ENCODE measurements at regions not wholly inside any gene's neighbourhood (a gene's known extent, or its start where the extent isn't known, plus 50 kb on each side); places are given as distances from the start of the nearest gene placed in this dataset.

GRCh38 chr3:102699104-102699818 lies 264.4 kb downstream of the ZPLD1 start:
- Histone ChIP-seq H3K27ac (no peak overlapping the region), H3K4me3 (no peak overlapping the region), H3K4me1 (no peaks in the 10 kb centered on the region), H3K36me3 (no peaks in the 10 kb centered on the region), H3K27me3 (no peaks in the 10 kb centered on the region), H3K9me3 (no peaks in the 10 kb centered on the region)
- intact Hi-C loops (cut with DNase I) = no loop called here
- no peak for ATAC-seq
- TF ChIP-seq, protein P1, sequence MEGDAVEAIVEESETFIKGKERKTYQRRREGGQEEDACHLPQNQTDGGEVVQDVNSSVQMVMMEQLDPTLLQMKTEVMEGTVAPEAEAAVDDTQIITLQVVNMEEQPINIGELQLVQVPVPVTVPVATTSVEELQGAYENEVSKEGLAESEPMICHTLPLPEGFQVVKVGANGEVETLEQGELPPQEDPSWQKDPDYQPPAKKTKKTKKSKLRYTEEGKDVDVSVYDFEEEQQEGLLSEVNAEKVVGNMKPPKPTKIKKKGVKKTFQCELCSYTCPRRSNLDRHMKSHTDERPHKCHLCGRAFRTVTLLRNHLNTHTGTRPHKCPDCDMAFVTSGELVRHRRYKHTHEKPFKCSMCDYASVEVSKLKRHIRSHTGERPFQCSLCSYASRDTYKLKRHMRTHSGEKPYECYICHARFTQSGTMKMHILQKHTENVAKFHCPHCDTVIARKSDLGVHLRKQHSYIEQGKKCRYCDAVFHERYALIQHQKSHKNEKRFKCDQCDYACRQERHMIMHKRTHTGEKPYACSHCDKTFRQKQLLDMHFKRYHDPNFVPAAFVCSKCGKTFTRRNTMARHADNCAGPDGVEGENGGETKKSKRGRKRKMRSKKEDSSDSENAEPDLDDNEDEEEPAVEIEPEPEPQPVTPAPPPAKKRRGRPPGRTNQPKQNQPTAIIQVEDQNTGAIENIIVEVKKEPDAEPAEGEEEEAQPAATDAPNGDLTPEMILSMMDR (IDR thresholded peaks at IDR 0.05) = no peak
- no peak for DNase-seq

DNA sequence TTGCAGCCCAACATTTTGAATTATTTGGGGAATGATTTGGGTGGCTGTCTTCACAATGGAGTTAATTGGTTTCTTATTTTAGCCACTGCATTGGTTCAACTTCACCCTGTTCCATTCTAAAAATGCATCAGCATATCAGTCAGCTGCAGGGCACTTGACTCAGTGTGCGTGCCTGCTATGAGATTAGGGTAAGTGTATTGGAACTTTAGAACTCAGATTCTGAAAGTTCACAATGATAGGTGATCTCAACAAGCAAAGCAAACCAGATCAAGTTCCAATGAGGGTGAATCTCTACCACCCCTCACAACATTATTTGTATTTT lies 265.0 kb downstream of the ZPLD1 start:
- Histone ChIP-seq H3K36me3 (no peaks in the 10 kb centered on the region), H3K4me1 (no peaks in the 10 kb centered on the region), H3K27ac (no peak overlapping the region), H3K27me3 (no peaks in the 10 kb centered on the region), H3K4me3 (no peak overlapping the region), H3K9me3 (no peaks in the 10 kb centered on the region)
- ATAC-seq (no peak), DNase-seq (no peak)
- intact Hi-C loops (cut with DNase I) = no loop called here
- TF ChIP-seq, protein P1 (IDR thresholded peaks at IDR 0.05) = no peak

DNA sequence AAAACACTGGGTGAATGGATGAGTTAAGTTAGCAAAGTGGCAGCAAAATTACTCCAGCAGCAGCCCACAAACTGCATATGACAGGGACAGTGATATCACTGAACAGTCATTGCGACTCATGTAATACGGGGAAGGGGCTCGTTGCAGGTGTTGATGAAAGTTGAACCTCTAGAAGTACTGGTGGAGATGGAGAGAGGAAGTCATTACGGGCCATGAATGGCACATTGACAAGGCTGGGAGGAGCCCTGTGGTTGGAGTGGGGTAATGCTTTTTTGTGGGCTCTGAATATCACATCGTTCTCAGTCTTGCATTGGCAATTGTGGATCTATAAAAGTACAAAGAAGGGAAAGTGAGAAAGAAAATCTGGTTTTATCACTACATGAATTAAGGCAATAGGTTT lies 278.1 kb downstream of the ZPLD1 start:
- intact Hi-C loops (cut with DNase I) = no loop called here

DNA sequence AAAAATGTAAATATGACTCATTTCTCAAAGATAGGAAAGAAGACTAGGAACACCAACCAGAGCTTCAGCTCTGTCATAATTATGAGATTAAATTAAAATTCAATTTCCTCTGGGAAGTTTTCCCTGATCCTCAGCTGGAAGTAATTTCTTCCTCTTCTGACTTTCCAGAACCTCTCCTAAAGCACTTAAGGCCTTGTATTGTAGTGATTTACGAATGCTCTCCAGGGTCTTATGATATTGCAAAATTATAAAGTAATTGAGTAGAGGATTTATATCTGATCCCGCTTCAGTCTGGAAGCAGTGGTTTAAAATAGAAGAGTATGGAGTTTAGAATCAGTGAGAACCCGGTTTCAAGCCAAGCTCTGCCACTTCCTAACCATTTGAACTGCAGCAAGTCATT lies 279.8 kb downstream of the ZPLD1 start:
- no peak for ATAC-seq
- H3K4me1 ChIP-seq = no peaks in the 10 kb centered on the region
- TF ChIP-seq, protein P1 (IDR thresholded peaks at IDR 0.05) = no peak
- H3K27me3 ChIP-seq = no peaks in the 10 kb centered on the region
- H3K4me3 ChIP-seq = no peak overlapping the region
- no peak overlapping the region for H3K27ac ChIP-seq
- no peaks in the 10 kb centered on the region for H3K9me3 ChIP-seq
- no peak for DNase-seq
- intact Hi-C loops (cut with DNase I) = no loop called here
- no peaks in the 10 kb centered on the region for H3K36me3 ChIP-seq

More for the DNA sequence above, 278.1 kb downstream of the ZPLD1 start:
- DNase-seq = no peak
- Histone ChIP-seq H3K9me3 (no peaks in the 10 kb centered on the region), H3K27ac (no peak overlapping the region), H3K4me1 (no peaks in the 10 kb centered on the region), H3K4me3 (no peak overlapping the region), H3K36me3 (no peaks in the 10 kb centered on the region), H3K27me3 (no peaks in the 10 kb centered on the region)
- TF ChIP-seq, protein P1 (IDR thresholded peaks at IDR 0.05) = no peak
- ATAC-seq = no peak

GRCh38 chr3:102715030-102715697 lies 280.3 kb downstream of the ZPLD1 start:
- Histone ChIP-seq H3K4me1 (no peaks in the 10 kb centered on the region), H3K27me3 (no peaks in the 10 kb centered on the region), H3K36me3 (no peaks in the 10 kb centered on the region), H3K4me3 (no peak overlapping the region), H3K27ac (no peak overlapping the region), H3K9me3 (no peaks in the 10 kb centered on the region)
- intact Hi-C loops (cut with DNase I) = no loop called here
- DNase-seq (no peak), ATAC-seq (no peak)
- TF ChIP-seq, protein P1 (IDR thresholded peaks at IDR 0.05) = no peak

All from upper lobe of right lung (tissue), 1 donor.